ENCODE measurements at regions not wholly inside any gene's neighbourhood (a gene's known extent, or its start where the extent isn't known, plus 50 kb on each side); places are given as distances from the start of the nearest gene placed in this dataset.
"Not testable (repeated sequence)": the region's sequence is repeated elsewhere in the genome, so short reads cannot be mapped to it uniquely, and the experiment has no call there.

GRCh38 chr1:220432408-220432807, 95.5 kb upstream of the MARK1 start:
- no peaks in the 10 kb centered on the region for H3K9me3 Mint-ChIP-seq
- H3K27ac Mint-ChIP-seq, result no peak overlapping the region

DNA sequence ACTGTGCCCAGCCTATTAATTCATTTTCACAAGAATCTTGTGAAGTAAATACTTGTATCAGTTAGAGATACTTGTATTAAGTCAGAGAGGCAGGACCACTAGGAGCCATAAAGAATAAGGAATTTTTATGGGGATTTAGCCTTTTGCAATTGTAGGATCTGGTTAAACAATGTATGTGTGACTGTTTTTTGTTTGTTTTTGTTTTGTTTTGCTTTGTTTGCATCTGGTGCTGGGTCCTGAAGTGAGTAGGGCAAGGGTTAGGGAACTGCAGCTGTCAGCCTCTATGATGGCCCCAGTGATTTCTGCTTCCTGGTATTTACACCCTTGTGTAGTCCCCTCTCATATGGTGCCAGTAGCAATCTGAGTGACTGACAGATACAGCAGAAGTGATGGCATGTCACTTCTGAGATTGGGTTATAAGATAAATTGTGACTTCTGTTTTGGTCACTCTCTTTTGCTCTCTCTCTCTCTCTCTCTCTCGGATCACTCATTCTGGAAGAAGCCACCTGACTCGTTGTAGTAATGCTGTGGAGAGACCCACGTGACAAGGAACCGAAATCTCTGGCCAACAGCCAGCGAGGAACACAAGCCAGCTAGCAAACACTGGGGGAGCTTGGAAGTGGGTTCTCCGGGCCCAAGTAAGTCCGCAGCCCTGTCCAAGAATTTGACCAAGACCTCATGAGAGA, 96.2 kb upstream of the MARK1 start:
- ATAC-seq (ENCODE audit: low read depth) (no peak), DNase-seq (ENCODE audit: low spot score in 2 of 2) (no peak)
- Mint-ChIP-seq H3K9me3 (no peaks in the 10 kb centered on the region), H3K36me3 (no peaks in the 10 kb centered on the region), H3K4me3 (no peak overlapping the region), H3K27ac (no peak overlapping the region), H3K4me1 (no peaks in the 10 kb centered on the region), H3K27me3 (peaks cover 11% of the 10 kb centered on the region)

More at GRCh38 chr1:220432408-220432807, 95.5 kb upstream of the MARK1 start:
- H3K4me1 Mint-ChIP-seq, result no peaks in the 10 kb centered on the region
- DNase-seq (ENCODE audit: low spot score in 2 of 2) (no peak), ATAC-seq (ENCODE audit: low read depth) (no peak)
- H3K36me3 Mint-ChIP-seq, result no peaks in the 10 kb centered on the region
- H3K4me3 Mint-ChIP-seq, result no peak overlapping the region
- H3K27me3 Mint-ChIP-seq, result peaks cover 10% of the 10 kb centered on the region

- Mint-ChIP-seq H3K9me3 (no peaks in the 10 kb centered on the region), H3K4me1 (no peaks in the 10 kb centered on the region), H3K4me3 (no peak overlapping the region), H3K27ac (no peak overlapping the region), H3K27me3 (peaks cover 11% of the 10 kb centered on the region), H3K36me3 (no peaks in the 10 kb centered on the region)
- no peak for ATAC-seq (ENCODE audit: low read depth)
- DNase-seq (ENCODE audit: low spot score in 2 of 2), result no peak
Measured at GRCh38 chr1:220430586-220430985, 97.3 kb upstream of the MARK1 start.

DNA sequence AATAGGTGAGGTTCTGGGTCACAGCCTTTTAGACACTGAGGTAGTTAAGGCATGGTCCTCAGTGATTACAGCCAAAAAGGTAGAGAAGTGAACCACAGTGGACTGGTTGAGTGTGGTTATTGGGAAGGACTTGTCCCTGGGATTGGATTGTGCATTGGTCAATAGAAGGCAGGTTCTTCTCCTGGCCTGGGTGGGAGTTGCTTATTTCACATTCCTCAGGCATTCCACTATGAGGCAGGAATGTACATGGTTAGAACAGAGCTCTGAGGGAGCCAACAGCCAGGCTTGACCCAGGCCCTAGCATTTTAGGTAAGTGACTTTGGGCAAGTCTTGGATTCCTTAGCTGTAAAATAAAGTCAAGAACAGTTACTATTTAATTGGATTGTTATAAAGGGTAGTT, 97.9 kb upstream of the MARK1 start:
- H3K36me3 Mint-ChIP-seq, result no peaks in the 10 kb centered on the region
- DNase-seq (ENCODE audit: low spot score in 2 of 2), result no peak
- no peaks in the 10 kb centered on the region for H3K4me1 Mint-ChIP-seq
- no peak overlapping the region for H3K4me3 Mint-ChIP-seq
- no peaks in the 10 kb centered on the region for H3K9me3 Mint-ChIP-seq
- ATAC-seq (ENCODE audit: low read depth), result no peak
- peaks cover 9% of the 10 kb centered on the region for H3K27me3 Mint-ChIP-seq
- H3K27ac Mint-ChIP-seq, result no peak overlapping the region

- Mint-ChIP-seq H3K36me3 (no peaks in the 10 kb centered on the region), H3K27me3 (peaks cover 4% of the 10 kb centered on the region), H3K4me1 (no peaks in the 10 kb centered on the region), H3K4me3 (no peak overlapping the region), H3K9me3 (no peaks in the 10 kb centered on the region), H3K27ac (no peak overlapping the region)
- DNase-seq (ENCODE audit: low spot score in 2 of 2) (no peak), ATAC-seq (ENCODE audit: low read depth) (no peak)
Measured at GRCh38 chr1:220426989-220427388, 100.9 kb upstream of the MARK1 start.

DNA sequence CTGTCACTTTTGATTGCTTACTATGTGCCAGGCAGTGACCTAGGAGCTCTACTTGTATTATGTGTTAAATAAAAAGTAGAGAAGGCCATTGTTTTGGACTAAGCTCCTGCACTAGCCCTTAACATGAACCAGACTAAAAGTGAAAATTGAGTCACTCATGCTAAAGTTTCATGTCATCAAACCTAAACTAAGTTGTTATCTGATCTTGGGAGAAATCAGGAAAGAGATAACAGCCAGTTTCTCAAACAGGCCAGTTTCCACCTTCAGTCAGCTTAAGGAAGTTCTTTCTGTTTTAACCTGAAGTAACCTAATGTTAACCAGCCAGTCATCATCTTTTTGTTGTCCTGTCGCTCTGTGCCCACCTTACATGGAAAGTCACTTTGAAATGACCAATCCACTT, 102.1 kb upstream of the MARK1 start:
- H3K27me3 Mint-ChIP-seq, result peaks cover 6% of the 10 kb centered on the region
- no peak overlapping the region for H3K4me3 Mint-ChIP-seq
- no peaks in the 10 kb centered on the region for H3K9me3 Mint-ChIP-seq
- H3K4me1 Mint-ChIP-seq, result no peaks in the 10 kb centered on the region
- DNase-seq (ENCODE audit: low spot score in 2 of 2), result no peak
- no peaks in the 10 kb centered on the region for H3K36me3 Mint-ChIP-seq
- ATAC-seq (ENCODE audit: low read depth), result no peak
- no peak overlapping the region for H3K27ac Mint-ChIP-seq

GRCh38 chr1:220421508-220421907, 106.4 kb upstream of the MARK1 start:
- ATAC-seq (ENCODE audit: low read depth) (no peak), DNase-seq (ENCODE audit: low spot score in 2 of 2) (no peak)
- H3K4me1 Mint-ChIP-seq, result no peaks in the 10 kb centered on the region
- H3K9me3 Mint-ChIP-seq, result no peaks in the 10 kb centered on the region
- H3K27ac Mint-ChIP-seq, result no peak overlapping the region
- no peak overlapping the region for H3K4me3 Mint-ChIP-seq
- peaks cover 3% of the 10 kb centered on the region for H3K27me3 Mint-ChIP-seq
- H3K36me3 Mint-ChIP-seq, result no peaks in the 10 kb centered on the region

DNA sequence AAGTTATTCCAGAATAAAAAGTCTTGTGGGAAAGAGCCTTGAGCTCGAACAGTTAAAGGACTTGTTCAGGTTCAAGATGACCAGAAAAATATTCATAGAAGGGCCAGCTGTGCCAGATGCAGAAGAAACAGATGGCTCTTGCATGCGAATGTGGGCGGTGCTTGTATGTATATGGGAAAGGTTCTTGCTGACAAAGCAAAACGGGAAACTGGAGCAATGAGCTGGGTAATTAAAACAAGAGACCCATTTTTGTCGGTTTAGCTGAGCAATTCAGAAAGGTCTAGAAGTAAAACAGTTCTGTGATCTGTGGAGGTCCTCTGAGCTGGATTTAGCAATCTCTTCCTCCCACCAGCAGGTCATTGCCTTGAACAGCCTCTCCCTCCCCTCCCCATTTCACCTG, 107.2 kb upstream of the MARK1 start:
- DNase-seq (ENCODE audit: low spot score in 2 of 2) (no peak), ATAC-seq (ENCODE audit: low read depth) (no peak)
- Mint-ChIP-seq H3K9me3 (no peaks in the 10 kb centered on the region), H3K4me3 (no peak overlapping the region), H3K4me1 (no peaks in the 10 kb centered on the region), H3K27ac (no peak overlapping the region), H3K27me3 (peaks cover 3% of the 10 kb centered on the region), H3K36me3 (no peaks in the 10 kb centered on the region)

DNA sequence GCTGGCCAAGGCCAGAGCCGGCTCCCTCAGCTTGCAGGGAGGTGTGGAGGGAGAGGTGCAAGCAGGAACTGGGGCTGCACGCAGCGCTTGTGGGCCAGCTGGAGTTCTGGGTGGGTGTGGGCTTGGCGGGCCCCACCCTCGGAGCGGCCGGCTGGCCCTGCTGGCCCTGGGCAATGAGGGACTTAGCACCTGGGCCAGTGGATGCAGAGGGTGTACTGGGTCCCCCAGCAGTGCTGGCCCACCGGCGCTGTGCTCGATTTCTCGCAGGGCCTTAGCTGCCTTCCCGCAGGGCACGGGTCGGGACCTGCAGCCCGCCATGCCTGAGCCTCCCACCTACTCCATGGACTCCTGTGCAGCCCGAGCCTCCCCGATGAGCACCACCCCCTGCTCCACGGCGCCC, 115.6 kb upstream of the MARK1 start:
- H3K9me3 Mint-ChIP-seq; H3K36me3 Mint-ChIP-seq; H3K4me3 Mint-ChIP-seq; H3K4me1 Mint-ChIP-seq; H3K27me3 Mint-ChIP-seq; H3K27ac Mint-ChIP-seq; ATAC-seq (ENCODE audit: low read depth); DNase-seq (ENCODE audit: low spot score in 2 of 2): not testable (repeated sequence)

- Mint-ChIP-seq H3K27me3 (peaks cover 3% of the 10 kb centered on the region), H3K4me3 (no peak overlapping the region), H3K27ac (no peak overlapping the region), H3K4me1 (no peaks in the 10 kb centered on the region), H3K36me3 (no peaks in the 10 kb centered on the region), H3K9me3 (no peaks in the 10 kb centered on the region)
- ATAC-seq (ENCODE audit: low read depth) (no peak), DNase-seq (ENCODE audit: low spot score in 2 of 2) (no peak)
Measured at GRCh38 chr1:220410611-220411010, 117.3 kb upstream of the MARK1 start.

GRCh38 chr1:220409771-220410595, 118.0 kb upstream of the MARK1 start:
- Mint-ChIP-seq H3K27ac (no peak overlapping the region), H3K4me1 (no peaks in the 10 kb centered on the region), H3K36me3 (no peaks in the 10 kb centered on the region), H3K4me3 (no peak overlapping the region), H3K9me3 (no peaks in the 10 kb centered on the region), H3K27me3 (peaks cover 4% of the 10 kb centered on the region)
- ATAC-seq (ENCODE audit: low read depth) (no peak), DNase-seq (ENCODE audit: low spot score in 2 of 2) (no peak)

DNA sequence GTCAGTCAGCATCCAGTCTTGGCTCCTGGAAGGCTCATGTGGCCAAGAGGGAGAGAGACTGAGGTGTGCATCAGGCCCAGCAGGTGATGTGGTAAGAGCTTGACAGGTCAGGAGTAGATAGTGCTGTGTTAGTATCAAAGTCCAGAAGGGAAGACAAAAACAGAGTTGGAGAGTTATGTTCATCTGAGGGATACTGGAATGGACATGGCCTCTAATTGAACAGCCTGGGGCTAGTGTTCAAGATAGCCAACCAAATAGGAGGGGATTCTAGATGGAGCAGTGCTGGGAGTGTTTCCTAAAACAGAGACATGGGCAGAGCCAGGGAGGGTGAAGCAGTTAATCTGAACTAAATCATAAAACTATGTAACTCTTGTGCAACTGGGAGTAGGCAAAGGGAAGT, 120.7 kb upstream of the MARK1 start:
- Mint-ChIP-seq H3K4me3 (no peak overlapping the region), H3K36me3 (no peaks in the 10 kb centered on the region), H3K27ac (no peak overlapping the region), H3K4me1 (no peaks in the 10 kb centered on the region), H3K9me3 (peaks cover 2% of the 10 kb centered on the region), H3K27me3 (peaks cover 13% of the 10 kb centered on the region)
- DNase-seq (ENCODE audit: low spot score in 2 of 2) (no peak), ATAC-seq (ENCODE audit: low read depth) (no peak)

DNA sequence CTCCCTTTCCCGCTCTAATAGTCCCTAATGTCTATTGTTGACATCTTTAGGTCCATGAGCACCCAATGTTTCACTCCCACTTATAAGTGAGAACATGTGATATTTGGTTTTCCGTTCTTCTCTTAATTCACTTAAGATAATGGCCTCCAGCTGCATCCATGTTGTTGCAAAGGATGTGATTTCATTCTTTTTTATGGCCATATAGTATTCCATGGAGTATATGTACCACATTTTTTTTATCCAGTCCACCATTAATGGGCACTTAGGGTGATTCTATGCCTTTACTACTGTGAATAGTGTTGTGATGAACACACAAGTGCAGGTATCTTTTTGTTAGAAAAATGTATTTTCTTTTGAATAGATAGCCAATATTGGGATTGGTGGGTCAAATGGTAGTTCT, 126.0 kb upstream of the RAB3GAP2 start:
- DNase-seq (ENCODE audit: low spot score in 2 of 2) (no peak), ATAC-seq (ENCODE audit: low read depth) (no peak)
- Mint-ChIP-seq H3K36me3 (peaks cover 1% of the 10 kb centered on the region), H3K9me3 (peaks cover 1% of the 10 kb centered on the region), H3K27ac (no peak overlapping the region), H3K4me3 (no peak overlapping the region), H3K27me3 (peaks cover 8% of the 10 kb centered on the region), H3K4me1 (no peaks in the 10 kb centered on the region)

- Mint-ChIP-seq H3K9me3 (no peaks in the 10 kb centered on the region), H3K4me1 (no peaks in the 10 kb centered on the region), H3K4me3 (no peak overlapping the region), H3K36me3 (no peaks in the 10 kb centered on the region), H3K27me3 (peaks cover 15% of the 10 kb centered on the region), H3K27ac (no peak overlapping the region)
- DNase-seq (ENCODE audit: low spot score in 2 of 2) (no peak), ATAC-seq (ENCODE audit: low read depth) (no peak)
Measured at GRCh38 chr1:220391491-220391890, 119.2 kb upstream of the RAB3GAP2 start.

GRCh38 chr1:220389634-220390033, 117.4 kb upstream of the RAB3GAP2 start:
- no peaks in the 10 kb centered on the region for H3K4me1 Mint-ChIP-seq
- peaks cover 5% of the 10 kb centered on the region for H3K9me3 Mint-ChIP-seq
- peaks cover 12% of the 10 kb centered on the region for H3K27me3 Mint-ChIP-seq
- no peak for DNase-seq (ENCODE audit: low spot score in 2 of 2)
- no peak overlapping the region for H3K4me3 Mint-ChIP-seq
- no peak for ATAC-seq (ENCODE audit: low read depth)
- H3K27ac Mint-ChIP-seq, result no peak overlapping the region
- H3K36me3 Mint-ChIP-seq, result no peaks in the 10 kb centered on the region
